GM18498 (cell line): ENCODE measurements at regions not wholly inside any gene's neighbourhood (a gene's known extent, or its start where the extent isn't known, plus 50 kb on each side); places are given as distances from the start of the nearest gene placed in this dataset.
"Not testable (repeated sequence)": the region's sequence is repeated elsewhere in the genome, so short reads cannot be mapped to it uniquely, and the experiment has no call there.

Experiments used
- ATAC-seq: cut with Tn5 transposase; IDR thresholded peaks from one replicate; pipeline ENCODE4 v1.9.1; 2021; ENCODE audit warnings: mild to moderate bottlenecking, moderate library complexity; ENCODE audit not compliant: unreplicated experiment

- peak; percentile 70 for ATAC-seq
These were observed 365.3 kb upstream of the PROX1 start for GRCh38 chr1:213622365-213623063.

GRCh38 chr1:213623064-213623581, 364.6 kb upstream of the PROX1 start:
- no peak for ATAC-seq

- no peak for ATAC-seq
These were observed 363.9 kb upstream of the PROX1 start for GRCh38 chr1:213623862-213624261.

GRCh38 chr1:213636778-213637177, 351.0 kb upstream of the PROX1 start:
- not testable (repeated sequence) for ATAC-seq

GRCh38 chr1:213641312-213641711, 346.5 kb upstream of the PROX1 start:
- no peak for ATAC-seq

GRCh38 chr1:213643360-213643759, 344.4 kb upstream of the PROX1 start:
- ATAC-seq, result no peak

GRCh38 chr1:213647864-213648650, 339.7 kb upstream of the PROX1 start:
- no peak for ATAC-seq

GRCh38 chr1:213649373-213649772, 338.4 kb upstream of the PROX1 start:
- no peak for ATAC-seq

GRCh38 chr1:213650603-213651002, 337.2 kb upstream of the PROX1 start:
- ATAC-seq, result no peak

GRCh38 chr1:213651077-213651476, 336.7 kb upstream of the PROX1 start:
- no peak for ATAC-seq

- no peak for ATAC-seq
These were observed 335.7 kb upstream of the PROX1 start for GRCh38 chr1:213652109-213652508.

GRCh38 chr1:213656039-213656438, 331.7 kb upstream of the PROX1 start:
- ATAC-seq, result no peak

GRCh38 chr1:213656503-213656902, 331.3 kb upstream of the PROX1 start:
- no peak for ATAC-seq

GRCh38 chr1:213657013-213657412, 330.8 kb upstream of the PROX1 start:
- no peak for ATAC-seq

- no peak for ATAC-seq
These were observed 329.9 kb upstream of the PROX1 start for GRCh38 chr1:213657879-213658278.

GRCh38 chr1:213658457-213658856, 329.3 kb upstream of the PROX1 start:
- ATAC-seq, result no peak

GRCh38 chr1:213659580-213660547, 327.9 kb upstream of the PROX1 start:
- no peak for ATAC-seq

GRCh38 chr1:213661302-213661701, 326.5 kb upstream of the PROX1 start:
- no peak for ATAC-seq

GRCh38 chr1:213666113-213666512, 321.7 kb upstream of the PROX1 start:
- no peak for ATAC-seq

GRCh38 chr1:213666922-213667321, 320.9 kb upstream of the PROX1 start:
- no peak for ATAC-seq

- no peak for ATAC-seq
These were observed 318.3 kb upstream of the PROX1 start for GRCh38 chr1:213669512-213669911.
